Inflammatory macrophage (primary cell): ENCODE measurements at regions not wholly inside any gene's neighbourhood (a gene's known extent, or its start where the extent isn't known, plus 50 kb on each side); places are given as distances from the start of the nearest gene placed in this dataset.
"Not testable (repeated sequence)": the region's sequence is repeated elsewhere in the genome, so short reads cannot be mapped to it uniquely, and the experiment has no call there.

ENCODE experiments used
- DNase-seq, 2 donors: peaks; one replicate each; pipeline ENCODE4 v3.0.0-alpha.2; 2020 to 2022

DNA sequence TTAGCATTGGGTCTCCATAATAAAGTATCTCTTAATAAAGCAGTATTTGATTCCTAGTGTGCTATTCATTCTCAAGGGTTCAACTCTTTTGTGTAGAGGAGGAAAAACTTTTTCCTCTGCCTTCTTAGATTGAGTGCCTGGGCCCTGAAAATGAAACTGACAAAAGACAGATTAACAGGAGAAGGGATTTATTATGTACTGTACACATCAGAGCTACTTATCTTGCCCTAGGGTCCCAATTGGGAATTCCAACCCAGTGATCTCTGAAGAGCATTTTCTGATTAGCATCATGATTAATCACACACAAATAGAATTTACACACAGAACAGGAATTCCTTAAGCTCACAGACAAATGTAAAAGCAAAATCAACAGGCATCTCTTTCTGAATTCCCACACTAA, 128.9 kb downstream of the CD164 start:
- DNase-seq: no peak

DNA sequence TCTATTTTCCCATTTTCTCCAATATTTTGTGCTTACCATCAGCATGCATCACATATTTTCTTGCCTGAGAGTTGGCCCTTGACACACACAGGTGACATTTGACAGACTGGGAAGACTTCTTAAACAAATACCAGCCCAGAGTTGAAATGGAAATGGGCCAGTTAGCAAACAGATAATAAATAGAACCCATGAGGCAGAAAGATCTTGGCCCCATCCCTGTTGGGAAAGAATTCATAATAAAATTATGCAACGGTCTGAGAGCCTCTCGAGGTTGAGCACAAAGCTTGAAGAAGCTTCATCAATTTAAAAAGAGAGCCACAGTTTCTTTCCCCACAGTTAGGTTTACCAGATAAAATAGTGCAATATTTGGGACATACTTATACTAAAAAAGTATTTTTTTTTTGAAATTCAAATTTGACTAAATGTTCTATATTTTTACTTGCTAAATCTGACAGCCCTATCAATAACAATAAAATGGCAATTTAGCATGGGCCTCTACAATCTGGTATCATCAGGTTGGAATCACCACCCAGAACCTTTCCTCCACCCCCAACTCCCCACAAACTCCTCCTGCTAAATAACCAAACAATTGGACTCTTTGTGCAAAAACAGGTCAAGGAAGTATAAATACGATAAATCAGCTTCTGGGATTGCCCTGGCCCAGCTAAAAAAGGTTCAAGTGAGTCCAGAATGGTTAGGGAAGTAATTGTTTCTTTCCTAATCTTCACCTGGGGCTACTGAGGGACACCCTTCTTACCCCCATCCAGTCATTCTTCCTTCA, 129.8 kb downstream of the CD164 start:
- no peak for DNase-seq

DNA sequence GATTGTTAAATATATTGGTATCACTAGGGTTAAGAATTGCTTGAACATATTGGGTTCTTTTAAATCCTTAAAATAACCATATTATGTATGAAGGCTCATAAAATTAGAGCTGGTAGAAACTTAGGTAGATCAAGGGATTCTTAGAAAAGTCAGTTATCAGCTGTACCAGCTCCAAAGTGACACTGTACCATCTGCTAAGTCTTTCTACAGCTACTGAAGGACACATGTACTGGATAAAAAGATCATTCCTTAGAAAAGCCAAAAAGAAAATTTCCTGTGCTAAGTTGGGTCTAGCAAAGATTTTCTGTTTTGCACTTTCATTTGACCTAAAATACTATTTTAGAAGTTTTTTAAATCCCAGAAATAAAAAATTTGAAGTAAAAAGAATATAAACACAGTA, 130.4 kb downstream of the CD164 start:
- no peak for DNase-seq

DNA sequence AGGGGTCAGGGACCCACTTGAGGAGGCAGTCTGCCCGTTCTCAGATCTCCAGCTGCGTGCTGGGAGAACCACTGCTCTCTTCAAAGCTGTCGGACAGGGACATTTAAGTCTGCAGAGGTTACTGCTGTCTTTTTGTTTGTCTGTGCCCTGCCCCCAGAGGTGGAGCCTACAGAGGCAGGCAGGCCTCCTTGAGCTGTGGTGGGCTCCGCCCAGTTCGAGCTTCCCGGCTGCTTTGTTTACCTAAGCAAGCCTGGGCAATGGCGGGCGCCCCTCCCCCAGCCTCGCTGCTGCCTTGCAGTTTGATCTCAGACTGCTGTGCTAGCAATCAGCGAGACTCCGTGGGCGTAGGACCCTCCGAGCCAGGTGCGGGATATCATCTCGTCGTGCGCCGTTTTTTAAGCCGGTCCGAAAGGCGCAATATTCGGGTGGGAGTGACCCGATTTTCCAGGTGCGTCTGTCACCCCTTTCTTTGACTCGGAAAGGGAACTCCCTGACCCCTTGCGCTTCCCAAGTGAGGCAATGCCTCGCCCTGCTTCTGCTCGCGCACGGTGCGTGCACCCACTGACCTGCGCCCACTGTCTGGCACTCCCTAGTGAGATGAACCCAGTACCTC, 131.6 kb downstream of the CD164 start:
- DNase-seq: not testable (repeated sequence)

DNA sequence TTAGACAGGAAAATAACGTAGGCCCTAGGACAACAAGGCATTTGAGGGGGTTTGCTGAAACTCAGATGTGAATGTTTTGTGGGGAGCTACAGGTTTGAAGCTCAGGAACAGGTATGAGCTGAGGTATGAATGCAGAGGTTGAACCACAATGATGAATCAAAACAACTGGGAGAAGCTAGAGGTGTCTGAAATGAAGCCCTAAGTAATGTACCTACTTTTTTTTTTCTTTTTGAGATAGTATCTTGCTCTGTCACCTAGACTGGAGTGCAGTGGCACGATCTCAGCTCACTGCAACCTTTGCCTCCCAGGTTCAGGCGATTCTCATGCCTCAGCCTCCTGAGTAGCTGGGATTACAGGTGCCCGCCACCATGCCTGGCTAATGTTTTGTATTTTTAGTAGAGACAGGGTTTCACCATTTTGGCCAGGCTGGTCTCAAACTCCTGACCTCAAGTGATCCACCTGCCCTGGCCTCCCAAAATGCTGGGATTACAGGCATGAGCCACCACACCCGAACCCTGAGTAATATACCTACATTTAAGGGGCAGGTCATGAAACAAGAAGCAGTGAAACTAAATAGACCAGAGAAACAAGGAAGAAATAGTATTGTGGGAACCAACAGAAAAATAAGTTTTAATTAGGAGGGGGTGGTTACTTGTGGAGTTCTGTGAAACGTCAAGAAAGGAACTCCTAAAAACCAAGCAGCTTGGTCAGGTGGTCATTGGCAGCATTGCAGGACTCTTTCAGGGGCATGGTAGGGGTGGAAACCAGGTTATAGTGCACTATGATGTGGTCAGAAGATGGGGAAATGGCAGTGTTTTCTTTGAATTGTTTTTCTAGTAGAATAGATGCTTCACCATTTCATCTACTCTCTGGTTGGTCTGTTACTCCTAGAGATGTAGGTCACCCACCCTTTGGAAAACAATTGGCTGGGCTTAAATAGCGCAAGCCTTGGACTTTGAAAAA, 138.1 kb downstream of the CD164 start:
- peak; percentile 42 to 47 for DNase-seq

DNA sequence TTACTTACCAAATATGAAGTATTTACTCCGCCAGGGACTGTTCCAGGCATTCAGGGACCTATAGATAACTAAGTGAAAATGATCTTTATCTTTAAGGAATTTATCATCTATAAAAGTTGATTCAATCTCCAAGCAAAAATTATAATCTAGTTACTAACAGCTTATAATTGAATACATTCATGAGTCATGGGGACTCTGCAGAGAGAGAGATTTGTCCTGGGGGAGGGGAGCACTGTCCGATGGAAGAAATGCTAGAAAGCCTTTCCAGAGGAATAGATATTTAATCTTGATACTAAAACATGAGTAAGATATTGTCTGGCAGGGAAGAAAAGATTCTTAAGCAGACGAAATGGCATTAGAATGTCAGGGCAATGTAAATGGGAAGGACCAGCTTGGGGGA, 139.3 kb downstream of the CD164 start:
- no peak for DNase-seq

DNA sequence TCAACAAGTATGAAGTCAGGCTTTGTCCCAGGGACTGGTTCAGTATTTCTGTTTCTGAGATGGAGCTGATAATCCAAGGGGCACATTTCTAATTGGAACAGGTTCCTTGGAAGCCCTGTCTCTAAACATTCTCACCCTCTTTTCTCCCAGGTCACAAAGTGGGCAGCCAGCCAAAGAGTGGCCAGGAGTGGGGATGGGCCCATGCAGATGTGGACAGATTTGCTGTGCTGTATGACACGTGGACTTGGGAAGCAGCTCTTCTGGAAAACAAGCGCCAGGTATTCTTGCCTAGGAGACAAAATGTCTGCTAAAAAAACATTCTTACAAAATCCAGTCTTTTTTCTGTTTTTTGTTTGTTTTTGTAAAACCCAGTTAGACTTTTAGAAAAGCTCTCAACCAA, 140.2 kb downstream of the CD164 start:
- DNase-seq: no peak

DNA sequence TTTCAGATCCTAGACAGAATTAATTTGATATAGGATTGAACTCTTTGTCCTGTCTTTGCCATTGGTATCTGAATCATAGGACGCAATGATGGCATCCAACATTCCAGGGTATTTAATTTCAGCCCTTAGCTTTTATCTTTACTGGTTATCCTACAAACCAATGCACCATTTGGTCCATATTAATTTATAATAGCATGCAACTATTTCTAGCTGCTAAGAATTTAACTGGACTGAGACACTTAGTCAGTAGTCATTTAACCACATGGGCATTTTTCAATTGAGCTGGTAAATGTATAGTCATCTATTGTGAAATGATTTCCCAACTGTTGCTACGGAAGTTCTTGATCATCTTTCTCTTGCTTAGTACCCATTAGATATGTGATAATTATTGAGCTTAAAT, 141.1 kb downstream of the CD164 start:
- DNase-seq: peak; percentile 76 to 95

DNA sequence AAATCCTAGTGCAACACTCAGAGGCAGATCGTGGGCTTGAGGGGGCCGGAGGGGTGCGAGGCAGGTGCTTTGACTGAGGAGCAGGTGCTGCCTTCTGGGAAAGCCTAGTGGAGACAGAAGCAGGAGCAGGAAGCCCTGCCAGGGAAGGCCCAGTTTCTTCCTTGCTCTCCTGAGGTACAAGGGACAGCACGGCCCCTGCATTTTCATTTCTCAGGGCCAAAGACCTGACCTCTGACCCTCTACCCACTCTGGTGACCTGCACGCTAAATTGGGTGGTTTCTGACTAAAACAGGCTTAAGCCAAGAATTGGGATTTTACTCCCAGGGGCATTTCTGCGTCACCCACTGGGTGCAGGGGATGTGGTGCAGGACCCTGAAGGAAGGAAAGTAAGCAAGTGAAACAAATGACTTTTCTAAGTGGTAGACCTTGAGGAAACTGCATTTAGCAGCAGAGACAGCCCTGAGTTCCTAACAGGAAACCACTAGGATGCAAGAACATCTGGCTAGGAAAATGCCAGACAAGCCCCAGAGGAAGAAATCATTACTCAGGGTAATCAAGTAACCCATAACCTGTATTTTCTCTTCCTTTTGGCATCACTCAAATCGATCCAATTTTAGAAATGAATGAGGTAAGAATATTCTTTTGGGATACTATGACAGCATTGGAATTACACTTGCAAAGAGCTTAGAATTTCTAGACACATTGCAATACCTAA, 141.7 kb downstream of the CD164 start:
- DNase-seq: peak; percentile 19 to 20

DNA sequence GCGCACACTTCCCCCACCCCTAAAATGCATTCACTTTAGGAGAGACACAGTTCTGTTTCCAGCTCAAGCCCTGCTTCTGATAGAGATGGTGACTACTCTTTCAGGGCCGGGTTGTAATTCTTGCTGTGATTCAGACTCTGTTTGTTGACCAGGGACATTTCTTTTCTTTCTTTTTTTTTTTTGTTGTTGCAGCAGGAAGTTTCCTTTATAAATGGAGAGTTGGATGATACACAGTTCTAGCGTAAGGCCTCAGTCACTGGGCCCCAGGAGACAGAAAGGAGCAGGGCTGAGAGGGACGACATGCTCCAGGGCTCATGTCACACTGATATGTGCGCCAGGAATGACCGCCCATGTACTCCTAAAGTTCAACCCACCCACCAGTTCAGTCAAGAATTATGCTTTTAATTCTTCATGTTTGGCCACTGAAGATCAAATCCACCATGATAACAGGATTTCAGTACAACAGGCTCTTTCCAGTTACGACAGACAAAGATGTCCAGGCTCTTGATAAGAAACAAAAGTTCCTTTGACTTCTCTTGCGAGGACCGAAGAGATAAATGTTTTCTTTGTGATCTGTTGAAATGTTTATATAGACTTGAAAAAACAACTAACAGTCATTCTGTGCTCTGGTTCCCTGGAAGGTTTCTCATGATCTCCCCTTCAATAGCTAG, 142.5 kb downstream of the CD164 start:
- DNase-seq: peak in 1 of 2 donors; percentile 17

DNA sequence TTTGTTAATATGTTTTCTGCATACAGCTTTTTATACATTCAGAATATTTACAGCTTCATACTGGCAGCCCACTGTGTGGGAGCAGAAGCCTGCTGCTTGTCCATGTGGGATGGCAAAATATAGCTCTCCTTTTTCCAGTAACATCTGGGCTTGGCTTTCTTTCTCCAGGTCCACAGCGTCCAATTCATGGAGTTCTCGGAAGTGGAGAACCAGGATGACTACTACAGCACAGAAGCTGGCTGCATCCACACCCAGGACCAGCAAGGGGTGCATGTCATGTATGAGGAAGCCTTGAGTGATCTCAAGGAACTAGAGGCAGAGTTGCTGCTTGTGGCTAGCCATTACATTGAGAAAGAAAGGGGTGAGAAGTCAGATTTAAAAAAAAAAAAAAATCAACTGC, 143.1 kb downstream of the CD164 start:
- peak; percentile 83 to 88 for DNase-seq

DNA sequence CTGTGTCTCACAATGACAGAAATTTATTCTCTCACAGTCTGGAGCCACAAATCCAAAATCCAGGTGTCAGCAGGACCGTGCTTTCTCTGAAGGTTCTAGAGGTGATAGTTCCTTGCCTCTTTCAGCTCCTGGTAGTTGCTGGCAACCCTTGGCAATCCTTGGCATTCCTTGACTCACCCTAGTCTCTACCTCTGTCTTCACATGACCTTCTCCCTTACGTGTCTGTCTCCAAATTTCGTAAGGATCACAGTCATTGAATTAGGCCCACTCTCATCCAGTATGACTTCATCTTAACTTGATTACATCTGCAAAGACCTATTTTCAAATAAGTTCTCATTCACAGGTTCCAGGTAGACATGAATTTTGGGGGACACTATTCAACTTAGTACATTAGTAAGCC, 143.1 kb downstream of the CEP57L1 start:
- peak; percentile 62 to 69 for DNase-seq

DNA sequence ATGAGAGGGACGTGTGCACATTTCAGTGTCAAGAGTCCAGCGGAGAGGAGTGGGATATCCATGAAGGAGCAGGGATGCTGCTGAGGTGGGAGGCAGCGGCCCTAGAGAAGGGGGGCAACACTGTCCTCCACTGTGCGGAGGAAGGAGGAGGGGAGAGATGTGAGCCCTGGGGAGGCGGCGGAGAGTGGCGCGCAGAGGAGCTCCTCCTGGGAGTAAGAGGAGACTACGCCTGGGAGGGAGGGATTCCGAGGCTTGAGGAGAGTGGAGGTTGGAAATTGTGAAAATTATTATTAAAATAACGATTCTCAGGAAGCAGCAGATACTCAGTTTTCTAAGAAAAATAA, 142.7 kb downstream of the CEP57L1 start:
- DNase-seq: no peak

DNA sequence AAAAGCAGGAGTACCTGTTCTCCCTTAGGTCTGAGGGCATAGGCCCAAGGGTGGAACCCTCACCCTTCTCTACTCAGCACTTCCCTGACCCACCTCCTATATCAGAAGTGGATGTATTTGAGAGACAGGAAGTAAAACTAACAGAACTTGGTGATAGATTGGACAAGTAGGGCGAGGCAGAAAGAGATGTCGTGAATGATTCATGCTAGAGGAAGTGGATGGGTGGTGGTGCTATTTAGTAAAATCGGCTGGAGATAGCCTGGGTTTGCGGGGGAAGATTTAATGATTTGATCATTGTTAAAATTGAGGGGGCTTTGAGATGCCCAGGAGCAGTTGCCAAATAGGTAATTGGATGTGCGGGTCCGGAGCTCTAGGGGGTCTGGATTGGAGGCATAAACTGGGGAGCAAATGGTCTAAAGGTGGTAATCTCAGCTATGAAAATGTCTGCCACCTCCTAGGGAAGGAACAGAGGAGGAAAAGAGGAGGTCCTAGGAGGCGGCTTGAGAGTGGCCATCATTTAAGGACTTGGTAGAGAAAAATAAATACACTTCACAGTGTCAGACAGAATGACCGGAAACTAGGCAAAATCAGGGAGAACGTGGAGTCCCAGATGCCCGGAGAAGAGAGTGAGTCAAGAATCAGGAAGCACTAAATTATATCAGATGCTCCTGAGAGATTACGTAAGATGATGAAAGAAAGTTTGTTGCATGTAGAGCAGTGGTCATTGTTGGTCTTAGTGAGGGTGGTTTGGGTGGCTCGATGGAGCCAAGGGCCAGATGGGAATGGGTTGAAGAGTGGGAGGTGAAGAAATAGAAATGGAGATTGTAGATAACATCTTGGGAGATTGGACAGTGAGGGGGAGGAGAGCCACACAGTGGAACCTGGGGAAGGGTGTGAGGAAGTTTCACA, 142.0 kb downstream of the CEP57L1 start:
- peak; percentile 78 to 89 for DNase-seq

DNA sequence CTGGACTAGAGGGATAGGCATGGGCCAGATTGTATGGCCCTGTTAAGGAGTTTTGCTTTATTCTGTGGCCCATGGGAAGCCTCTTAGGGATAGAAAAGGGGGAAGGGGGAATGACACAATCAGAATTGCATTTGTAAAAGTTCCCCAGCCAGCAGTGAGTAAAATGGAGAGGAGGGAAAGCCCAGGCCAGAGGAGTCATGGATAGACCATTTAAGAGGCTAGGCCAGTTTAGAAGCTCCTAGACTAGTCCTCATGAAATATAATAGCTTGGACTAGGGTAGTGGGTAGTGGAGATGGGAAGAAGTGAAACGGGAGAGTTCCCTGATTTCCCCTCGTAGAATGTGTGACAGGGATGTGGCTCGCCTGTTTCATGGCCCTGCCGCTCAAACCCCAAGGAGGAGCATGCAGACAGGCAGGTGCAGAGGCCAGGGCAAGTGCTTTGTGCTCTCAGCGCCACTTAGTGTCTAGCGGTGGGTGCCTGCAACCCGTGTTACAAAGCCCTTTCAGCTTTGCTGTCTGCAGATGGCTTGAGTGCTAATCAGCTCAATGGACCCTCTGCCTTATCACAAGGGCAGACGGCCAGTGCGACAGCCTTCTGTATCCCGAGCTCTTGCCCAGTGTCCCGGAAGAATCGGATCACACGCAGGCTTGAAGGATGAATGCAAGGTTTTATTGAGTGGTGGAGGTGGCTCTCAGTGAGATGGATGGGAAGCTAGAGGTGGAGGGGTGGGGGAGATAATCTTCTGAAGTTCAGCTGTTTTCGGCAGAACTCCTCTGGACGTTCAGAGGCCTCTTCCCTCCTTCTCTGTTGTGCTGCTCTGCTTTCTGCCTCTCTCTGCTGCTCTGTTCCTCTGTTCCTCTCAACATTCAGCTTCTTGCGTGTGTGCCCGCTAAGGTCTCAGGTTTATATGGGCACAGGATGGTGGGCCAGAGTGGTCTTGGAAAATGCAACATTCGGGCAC, 141.1 kb downstream of the CEP57L1 start:
- peak in 1 of 2 donors; percentile 49 for DNase-seq

DNA sequence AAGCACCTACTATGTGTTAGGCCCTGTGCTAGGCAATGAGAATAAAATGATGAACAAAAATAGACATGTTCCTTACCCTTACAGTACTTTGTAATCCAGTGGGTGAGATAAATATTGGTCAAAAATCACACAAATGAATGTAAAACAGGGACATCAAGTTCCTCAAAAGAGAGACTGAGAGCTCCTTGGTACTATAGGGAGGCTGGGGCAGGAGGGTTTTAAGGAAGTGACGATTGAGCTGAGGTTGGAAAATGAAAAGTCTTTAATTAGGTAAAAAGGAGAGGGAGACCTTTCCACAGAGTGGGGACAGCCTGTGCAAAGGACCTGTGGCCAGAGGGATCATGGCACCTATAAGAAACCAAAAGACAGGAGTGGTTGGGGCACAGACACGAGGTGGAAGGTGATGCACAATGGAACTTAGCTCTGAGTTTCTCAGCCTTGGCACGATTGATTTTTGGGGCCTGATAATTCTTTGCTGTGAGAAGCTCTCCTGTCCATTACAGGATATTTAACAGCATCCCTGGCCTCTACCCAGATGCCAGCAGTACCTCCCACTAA, 140.3 kb downstream of the CEP57L1 start:
- DNase-seq: peak; percentile 26 to 41

DNA sequence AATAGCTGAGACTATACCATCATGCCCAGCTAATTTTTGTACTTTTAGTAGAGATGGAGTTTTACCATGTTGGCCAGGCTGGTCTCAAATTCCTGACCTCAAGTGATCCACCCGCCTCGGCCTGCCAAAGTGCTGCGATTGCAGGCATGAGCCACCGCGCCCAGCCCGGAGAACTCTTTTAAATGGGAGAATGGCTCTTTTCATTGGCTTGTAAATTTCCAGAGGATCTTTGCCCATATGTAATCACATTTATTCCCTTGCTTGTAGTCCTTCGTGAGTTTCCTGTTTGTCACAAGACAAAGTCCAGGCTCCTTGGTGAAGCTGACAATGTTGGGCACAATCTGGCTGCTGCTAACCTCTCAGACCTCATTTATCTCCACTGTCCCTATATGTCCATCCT, 135.1 kb downstream of the CEP57L1 start:
- DNase-seq: no peak

DNA sequence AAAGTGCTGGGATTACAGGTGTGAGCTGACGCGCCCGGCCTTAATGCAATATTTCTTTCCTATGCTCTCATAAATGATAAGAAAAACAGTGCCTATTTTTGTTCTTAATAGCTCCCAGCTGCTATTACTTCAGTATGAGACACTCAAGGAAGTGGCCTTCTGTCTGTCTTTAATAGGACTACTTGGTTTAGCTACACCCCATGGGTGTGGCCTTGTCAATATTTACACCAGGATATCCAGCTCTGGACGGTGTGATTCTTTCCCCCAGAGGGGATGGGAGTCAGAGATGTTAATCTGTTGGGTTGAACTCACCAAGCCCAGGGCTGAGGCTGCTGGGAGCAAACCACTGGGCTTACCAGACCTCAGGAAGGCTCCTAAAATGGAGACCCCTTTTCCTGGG, 134.2 kb downstream of the CEP57L1 start:
- DNase-seq: no peak

DNA sequence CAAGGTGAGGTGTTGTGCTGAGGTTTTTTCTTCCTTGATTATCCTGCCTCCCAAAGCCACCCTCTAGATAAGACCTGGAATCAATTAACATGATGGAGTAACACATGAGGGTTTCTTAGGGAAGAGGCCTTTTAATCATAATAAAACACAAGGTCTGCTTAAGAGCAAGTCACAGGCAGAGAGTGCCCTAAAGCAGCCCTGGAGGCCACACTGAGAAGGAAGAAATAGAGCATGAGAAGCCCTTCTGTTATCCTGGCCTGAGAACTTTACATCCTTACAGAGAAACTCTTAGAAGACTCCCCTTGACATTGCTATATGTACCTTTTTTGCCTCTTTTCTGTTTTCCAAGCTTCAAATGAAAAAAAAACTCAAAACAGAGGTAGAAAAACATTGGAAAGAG, 132.3 kb downstream of the CEP57L1 start:
- DNase-seq: no peak
